Kidney (tissue), 13 donors: ENCODE measurements at regions not wholly inside any gene's neighbourhood (a gene's known extent, or its start where the extent isn't known, plus 50 kb on each side); places are given as distances from the start of the nearest gene placed in this dataset.
"Not testable (repeated sequence)": the region's sequence is repeated elsewhere in the genome, so short reads cannot be mapped to it uniquely, and the experiment has no call there.

Experiments used
- DNase-seq, 5 donors: peaks; one replicate each; pipeline ENCODE4 v3.0.0-alpha.2; 2013 to 2020
- FAIRE-seq: peaks from 2 replicates; lab custom pipeline; 2012; peaks lifted over from hg19 to GRCh38; lab: Jason Lieb, UNC
- H3K27ac ChIP-seq, 2 donors: one replicate each; pipeline ENCODE4 v1.7.0; 2013; ENCODE audit warnings: low read depth in 2 of 2, low read length in 2 of 2, inconsistent platforms in 1 of 2
- H3K27me3 ChIP-seq: one replicate; pipeline ENCODE4 v1.7.1; 2013; ENCODE audit warnings: low read length, inconsistent platforms; ENCODE audit not compliant: control insufficient read depth, insufficient read depth
- H3K36me3 ChIP-seq, 3 donors: one replicate each; pipeline versions ENCODE4 v1.7.0 to v1.7.1; 2013; ENCODE audit warnings: low read length in 3 of 3, control low read depth in 1 of 3, inconsistent platforms in 1 of 3; ENCODE audit not compliant: insufficient read depth in 3 of 3, control insufficient read depth in 2 of 3
- H3K4me1 ChIP-seq, 3 donors: one replicate each; pipeline versions ENCODE4 v1.7.0 to v1.7.1; 2013; ENCODE audit warnings: low read length in 3 of 3, inconsistent platforms in 1 of 3, low read depth in 1 of 3; ENCODE audit not compliant: control insufficient read depth in 2 of 3, insufficient read depth in 2 of 3
- H3K4me3 ChIP-seq, 3 donors: one replicate each; pipeline versions ENCODE4 v1.7.0 to v1.8.1; 2013; ENCODE audit warnings: low read length in 3 of 3, control low read depth in 1 of 3, inconsistent platforms in 1 of 3
- H3K9ac ChIP-seq, 3 donors: one replicate each; pipeline versions ENCODE4 v1.7.0 to v1.7.1; 2013; ENCODE audit warnings: low read length in 3 of 3, control low read depth in 1 of 3, inconsistent platforms in 1 of 3
- H3K9me3 ChIP-seq, 3 donors: one replicate each; pipeline versions ENCODE4 v1.7.0 to v1.7.1; 2013; ENCODE audit warnings: low read length in 3 of 3, control low read depth in 1 of 3, inconsistent platforms in 1 of 3; ENCODE audit not compliant: control insufficient read depth in 2 of 3, insufficient read depth in 1 of 3
- CTCF ChIP-seq: IDR thresholded peaks from 3 replicates; pipeline ENCODE4 v1.5.1; 2012; ENCODE audit warnings: mild to moderate bottlenecking, moderate library complexity, borderline replicate concordance; ENCODE audit not compliant: insufficient read depth; ENCODE audit errors: extremely low read depth
- intact Hi-C: fragments of 100-400 bp; cut with DNase I; formaldehyde crosslinking; loops from one replicate; pipeline ENCODE4 v1.11.1; 2022
- donor health status: control.
- donor health status: control.
- donor health status: control.
- donor health status: control.
- donor health status: control.
- donor health status: DM: yes; HTN: yes; CAD: no.
- donor health status: Normal renal cell carcinoma (clear cell type).

- H3K36me3 ChIP-seq, H3K4me3 ChIP-seq, H3K27me3 ChIP-seq, H3K9ac ChIP-seq, DNase-seq, H3K27ac ChIP-seq, H3K9me3 ChIP-seq, FAIRE-seq, intact Hi-C loops, H3K4me1 ChIP-seq: not testable (repeated sequence)
Observed at GRCh38 chr2:180234991-180235390, 227.9 kb upstream of the CWC22 start.

GRCh38 chr2:180231015-180231414 lies 223.9 kb upstream of the CWC22 start:
- no peak overlapping the region for H3K9ac ChIP-seq
- TF ChIP-seq CTCF: no peak
- peaks cover 0 to 4% (median 2%) of the 10 kb centered on the region in 3 donors for H3K9me3 ChIP-seq
- no peaks in the 10 kb centered on the region for H3K27me3 ChIP-seq
- DNase-seq (no peak), FAIRE-seq (no peak)
- intact Hi-C loops: no loop called here
- no peaks in the 10 kb centered on the region for H3K36me3 ChIP-seq
- no peak overlapping the region for H3K4me3 ChIP-seq
- H3K4me1 ChIP-seq: no peaks in the 10 kb centered on the region
- no peak overlapping the region for H3K27ac ChIP-seq

GRCh38 chr2:180227461-180227860 lies 220.4 kb upstream of the CWC22 start:
- Histone ChIP-seq H3K27me3 (no peaks in the 10 kb centered on the region), H3K9me3 (peaks cover 0 to 6% (median 3%) of the 10 kb centered on the region in 3 donors), H3K9ac (no peak overlapping the region), H3K27ac (no peak overlapping the region), H3K4me3 (no peak overlapping the region), H3K36me3 (no peaks in the 10 kb centered on the region), H3K4me1 (no peaks in the 10 kb centered on the region)
- no peak for DNase-seq
- FAIRE-seq: no peak
- TF ChIP-seq CTCF: no peak
- intact Hi-C loops: no loop called here

- intact Hi-C loops: no loop called here
- FAIRE-seq: no peak
Observed at GRCh38 chr2:180225118-180225517, 218.0 kb upstream of the CWC22 start.

More at GRCh38 chr2:180225118-180225517, 218.0 kb upstream of the CWC22 start:
- Histone ChIP-seq H3K27ac (no peak overlapping the region), H3K9ac (no peak overlapping the region), H3K27me3 (no peaks in the 10 kb centered on the region), H3K4me3 (no peak overlapping the region), H3K4me1 (no peaks in the 10 kb centered on the region), H3K36me3 (no peaks in the 10 kb centered on the region), H3K9me3 (peaks cover 0 to 6% (median 3%) of the 10 kb centered on the region in 3 donors)
- TF ChIP-seq CTCF: no peak
- DNase-seq: no peak
